HG03520 (cell line): ENCODE measurements at regions not wholly inside any gene's neighbourhood (a gene's known extent, or its start where the extent isn't known, plus 50 kb on each side); places are given as distances from the start of the nearest gene placed in this dataset.

Source experiments
- ATAC-seq: cut with Tn5 transposase; IDR thresholded peaks from one replicate; pipeline ENCODE4 v1.9.1; 2021; ENCODE audit warnings: mild to moderate bottlenecking, moderate library complexity; ENCODE audit not compliant: unreplicated experiment

DNA sequence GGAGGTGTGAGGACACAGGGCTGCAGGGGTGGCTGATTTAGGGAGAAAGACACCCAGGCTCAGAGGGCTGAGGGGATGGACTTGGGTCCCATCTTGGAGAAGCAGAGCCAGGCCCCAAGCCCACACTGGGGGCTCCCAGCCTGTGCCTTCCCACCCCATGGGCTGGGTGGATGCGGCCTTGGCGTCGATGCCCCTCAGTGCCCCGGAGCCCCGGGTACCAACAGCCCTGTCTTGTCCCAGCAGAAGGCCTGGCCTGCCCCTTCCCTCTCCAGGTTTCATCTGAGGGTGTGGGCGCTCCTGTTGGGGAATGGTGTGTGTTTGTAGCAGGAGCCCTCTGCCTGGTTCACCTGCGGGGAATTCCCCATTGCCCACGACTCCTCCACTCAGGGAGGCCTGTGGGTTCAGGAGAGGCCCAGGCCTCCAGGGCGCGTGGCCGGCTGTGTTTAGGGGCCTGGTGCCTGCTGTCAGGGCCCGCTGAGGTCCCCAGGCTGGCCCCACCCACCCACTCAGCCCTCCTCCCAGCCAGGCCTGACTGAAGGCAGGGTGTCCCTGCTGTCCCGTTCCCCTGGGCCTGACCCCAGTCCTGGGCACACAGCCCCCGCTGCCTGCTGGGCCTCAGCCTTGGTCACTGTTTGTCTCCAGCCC is 51.1 kb upstream of the BEGAIN start:
- ATAC-seq = no peak

DNA sequence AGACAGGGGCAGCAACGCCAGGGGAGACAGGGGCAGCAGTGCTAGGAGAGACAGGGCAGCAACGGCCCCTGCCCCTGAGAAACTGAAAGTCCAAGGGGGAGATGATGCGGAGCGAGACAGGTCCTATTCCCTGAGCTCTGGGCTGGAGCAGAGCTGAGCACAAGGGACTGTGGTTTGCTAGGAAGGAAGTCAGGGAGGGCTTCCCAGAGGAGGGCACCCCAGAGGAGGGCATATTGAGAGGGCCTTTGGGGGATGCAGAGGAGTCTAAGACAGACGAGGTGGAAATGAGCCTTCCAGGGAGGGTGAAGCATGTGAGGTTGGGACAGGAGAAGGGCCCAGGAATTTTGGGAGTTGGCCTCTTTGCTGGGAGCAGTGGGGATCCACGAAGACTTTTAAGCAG is 52.1 kb upstream of the BEGAIN start:
- ATAC-seq = no peak

DNA sequence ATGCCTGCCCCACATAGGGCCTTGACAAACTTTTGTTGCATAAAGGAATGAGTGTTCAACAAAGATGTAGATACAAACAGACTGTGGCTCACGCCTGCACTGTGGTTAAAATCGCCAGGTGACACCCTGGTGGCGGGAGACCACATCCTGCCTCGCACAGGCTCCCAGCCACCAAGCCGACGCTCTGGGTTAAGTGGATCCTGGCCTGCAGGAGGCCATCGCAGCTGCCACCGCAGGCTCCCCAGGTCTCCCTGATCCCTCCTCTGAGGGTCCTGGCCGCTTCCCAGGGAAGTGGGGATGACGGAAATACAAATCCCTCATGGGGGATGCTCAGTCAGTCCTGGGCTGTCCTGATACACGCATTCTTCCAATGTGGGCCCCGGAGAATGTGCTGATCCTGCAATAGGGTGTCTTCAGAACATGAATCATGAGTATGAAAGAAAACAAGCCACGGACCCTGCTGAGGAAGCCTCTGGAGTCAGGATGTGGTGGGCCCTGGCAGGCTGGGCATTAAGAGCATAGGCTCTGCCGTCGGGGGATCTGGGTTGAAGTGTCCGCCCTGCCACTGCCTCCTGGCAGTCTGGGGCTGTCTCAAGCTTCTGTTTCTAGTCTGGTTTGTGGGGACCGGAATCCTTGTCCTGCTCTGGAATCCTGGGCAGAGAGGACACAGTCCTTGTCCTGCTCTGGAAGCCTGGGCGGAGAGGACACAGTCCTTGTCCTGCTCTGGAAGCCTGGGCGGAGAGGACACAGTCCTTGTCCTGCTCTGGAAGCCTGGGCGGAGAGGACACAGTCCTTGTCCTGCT is 53.5 kb upstream of the BEGAIN start:
- ATAC-seq = peak; percentile 93

DNA sequence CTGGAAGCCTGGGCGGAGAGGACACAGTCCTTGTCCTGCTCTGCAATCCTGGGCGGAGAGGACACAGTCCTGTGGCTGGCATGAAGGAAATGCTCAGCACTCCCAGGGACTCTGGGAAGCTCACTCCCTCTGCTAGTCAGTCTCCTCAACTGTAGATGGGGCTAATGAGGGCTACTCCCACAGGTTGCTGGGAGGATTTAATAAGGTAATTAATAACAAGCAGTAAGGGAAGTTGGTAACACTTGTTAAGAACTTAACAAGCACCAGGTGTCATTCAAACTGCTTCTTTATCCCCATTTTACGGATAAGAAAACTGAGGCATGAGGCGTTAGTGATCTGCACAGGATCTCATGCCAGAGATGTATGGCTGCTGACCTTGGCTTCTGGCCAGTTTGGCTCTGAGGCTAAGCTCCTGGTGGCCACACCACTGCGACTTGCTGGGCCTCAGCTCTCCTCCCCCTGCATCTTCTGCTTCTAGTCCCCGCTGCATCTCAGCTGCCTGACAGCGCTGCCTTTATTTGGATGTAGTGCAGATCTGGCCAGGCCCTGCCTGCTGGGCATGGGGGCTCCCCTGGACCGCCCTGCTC is 54.1 kb upstream of the BEGAIN start:
- ATAC-seq = no peak

DNA sequence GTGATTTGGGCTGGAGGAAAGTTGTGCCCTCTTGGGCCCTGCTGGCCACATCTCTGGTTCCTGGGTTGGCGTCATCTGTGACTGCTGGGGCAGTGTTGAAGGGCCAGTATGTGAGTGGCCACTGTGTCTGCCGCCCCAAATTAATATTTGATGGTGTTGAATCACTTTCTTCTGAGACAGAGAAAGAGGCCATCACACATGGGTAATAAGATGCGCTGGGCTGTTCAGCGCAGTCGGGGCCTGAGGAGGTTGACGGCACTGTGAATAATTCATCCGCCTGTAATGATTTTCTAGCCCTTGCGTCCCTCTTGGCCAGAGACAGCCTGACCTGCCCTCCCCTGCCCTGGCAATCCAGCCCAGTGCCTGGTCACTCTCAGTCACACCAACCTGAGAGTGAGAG is 56.2 kb upstream of the BEGAIN start:
- no peak for ATAC-seq

DNA sequence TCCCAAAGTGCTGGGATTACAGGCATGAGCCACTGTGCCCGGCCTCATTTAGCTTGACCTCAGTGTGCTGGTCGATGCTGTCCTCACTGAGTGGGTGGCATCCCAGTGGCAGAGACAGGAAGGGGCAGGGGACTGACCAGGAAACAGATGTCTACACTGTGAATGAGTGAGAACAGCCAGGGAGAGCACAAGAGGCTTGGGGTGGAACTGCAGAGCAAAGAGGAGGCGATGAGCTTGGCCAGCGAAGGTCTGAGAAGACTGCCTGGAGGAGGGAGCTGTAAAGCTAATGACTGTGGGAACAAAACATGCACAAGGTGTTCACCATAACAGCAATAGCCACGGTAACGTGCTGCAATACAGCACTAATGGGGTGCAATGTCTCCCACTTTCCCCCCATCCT is 57.2 kb upstream of the BEGAIN start:
- no peak for ATAC-seq

DNA sequence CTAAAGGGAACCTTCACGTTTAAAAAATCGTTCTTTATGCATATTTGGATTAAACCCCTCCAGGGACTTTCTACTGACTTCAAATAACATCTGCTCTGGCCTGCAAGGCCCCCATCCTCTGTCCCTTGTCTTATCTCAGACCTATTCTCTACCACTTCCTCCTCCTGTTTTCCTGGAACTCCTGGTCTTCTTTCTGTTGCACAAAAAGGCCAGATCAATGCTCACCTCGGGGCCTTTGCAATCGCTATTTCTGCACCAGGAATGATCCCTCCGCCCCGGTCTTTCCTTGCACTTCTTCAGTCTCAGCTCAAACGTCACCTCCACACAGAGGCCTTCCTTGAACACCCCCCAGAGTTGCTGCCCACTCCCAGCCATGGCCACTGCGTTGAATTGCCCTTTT is 57.6 kb upstream of the BEGAIN start:
- ATAC-seq = no peak

DNA sequence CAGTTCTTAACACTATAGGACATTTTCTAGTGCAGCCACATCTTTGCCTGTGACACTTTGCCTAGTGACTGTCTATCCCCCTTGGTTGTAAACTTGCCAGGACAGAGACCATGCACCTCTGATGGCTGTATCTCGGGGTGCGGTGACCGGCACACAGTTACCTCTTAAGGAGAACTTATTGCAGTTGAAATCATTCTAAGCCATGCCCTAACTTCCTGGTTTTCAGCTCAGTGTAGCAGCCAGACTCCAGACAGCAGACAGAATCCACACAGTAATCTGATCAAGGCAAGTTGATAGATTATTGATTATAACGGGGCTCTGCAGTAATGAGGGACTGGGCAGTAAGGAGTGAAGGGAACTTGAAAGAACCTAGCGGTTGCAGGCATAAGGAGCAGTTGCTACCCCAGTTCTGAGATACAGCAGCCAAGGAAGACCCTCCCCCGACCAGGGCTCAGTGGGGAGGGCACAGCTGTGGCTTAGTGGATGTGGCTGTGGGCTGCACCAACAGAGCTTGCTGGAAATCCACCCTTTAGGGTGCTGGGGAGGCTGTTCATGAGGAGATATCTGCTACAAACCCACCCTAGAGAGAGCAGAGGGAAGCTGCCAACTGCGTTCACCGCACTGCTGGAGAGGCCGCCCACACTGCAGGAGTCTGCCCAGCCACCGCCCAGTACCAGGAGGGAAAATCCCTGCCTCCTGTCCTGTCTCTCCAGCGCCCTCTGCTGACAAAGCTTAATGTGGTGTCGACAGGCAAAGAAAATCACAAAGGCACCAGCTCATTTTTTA is 58.2 kb upstream of the BEGAIN start:
- peak; percentile 66 for ATAC-seq

DNA sequence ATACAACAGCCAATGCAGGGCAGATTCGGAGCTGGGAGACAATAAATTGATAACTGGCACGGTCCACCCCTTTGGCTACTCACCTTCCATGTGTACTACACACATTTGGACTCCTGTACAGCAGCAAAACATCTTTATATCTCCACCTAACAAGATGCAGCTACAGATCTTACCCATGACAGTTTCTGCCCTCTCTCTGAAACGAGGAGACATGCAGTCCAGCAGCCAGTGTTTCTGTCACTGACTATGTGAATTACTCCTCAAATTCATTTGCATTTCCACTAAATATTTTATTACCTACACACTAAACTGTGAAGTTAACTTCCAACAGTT is 58.7 kb upstream of the BEGAIN start:
- ATAC-seq = no peak

DNA sequence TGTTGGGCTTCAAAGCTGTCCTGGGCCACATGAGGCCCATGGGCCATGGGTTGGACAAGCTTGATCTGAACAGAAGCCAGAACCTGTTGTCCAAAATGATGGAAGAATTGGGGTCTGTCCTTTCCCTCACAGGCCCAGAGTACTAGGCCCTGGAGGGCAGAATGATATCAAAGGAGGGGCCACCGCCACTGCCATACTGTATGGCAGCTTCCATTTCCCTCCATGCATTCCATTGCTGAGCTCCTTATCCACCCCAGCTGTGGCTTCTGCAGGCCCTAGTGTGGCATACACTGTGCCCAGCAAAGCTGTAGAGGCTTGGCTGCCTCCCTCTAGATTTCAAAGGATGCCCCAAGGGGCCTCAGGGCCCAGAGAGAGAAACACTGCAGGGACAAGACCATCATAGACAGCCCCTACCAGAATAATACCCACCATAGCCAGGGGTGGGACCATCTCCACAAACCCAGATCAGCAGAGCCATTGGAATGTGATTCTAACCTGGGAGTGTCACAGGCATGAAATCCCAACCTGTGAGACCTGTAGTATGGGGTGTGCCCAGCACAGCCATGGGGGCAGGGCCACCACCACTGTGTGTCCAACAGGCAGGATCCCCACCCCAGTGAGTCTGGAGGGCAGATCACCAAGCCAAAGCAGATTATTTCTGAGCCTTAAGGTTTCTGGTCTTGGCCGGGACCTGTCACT is 61.4 kb upstream of the BEGAIN start:
- ATAC-seq = no peak

DNA sequence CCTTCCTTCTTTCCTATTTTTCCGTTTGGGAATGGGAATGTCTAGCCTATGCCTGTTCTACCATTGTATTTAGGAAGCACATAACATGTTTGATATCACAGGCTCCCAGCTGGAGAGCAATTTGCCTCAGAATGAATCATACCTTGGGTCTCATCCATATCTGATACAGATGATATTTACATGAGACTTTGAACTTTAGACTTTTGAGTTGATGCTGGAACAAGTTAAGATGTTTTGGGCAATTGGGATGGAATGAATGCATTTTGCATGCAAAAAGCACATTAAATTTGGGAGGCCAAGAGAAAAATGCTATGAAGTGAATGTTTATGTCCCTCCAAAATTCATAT is 61.9 kb upstream of the BEGAIN start:
- ATAC-seq = no peak

DNA sequence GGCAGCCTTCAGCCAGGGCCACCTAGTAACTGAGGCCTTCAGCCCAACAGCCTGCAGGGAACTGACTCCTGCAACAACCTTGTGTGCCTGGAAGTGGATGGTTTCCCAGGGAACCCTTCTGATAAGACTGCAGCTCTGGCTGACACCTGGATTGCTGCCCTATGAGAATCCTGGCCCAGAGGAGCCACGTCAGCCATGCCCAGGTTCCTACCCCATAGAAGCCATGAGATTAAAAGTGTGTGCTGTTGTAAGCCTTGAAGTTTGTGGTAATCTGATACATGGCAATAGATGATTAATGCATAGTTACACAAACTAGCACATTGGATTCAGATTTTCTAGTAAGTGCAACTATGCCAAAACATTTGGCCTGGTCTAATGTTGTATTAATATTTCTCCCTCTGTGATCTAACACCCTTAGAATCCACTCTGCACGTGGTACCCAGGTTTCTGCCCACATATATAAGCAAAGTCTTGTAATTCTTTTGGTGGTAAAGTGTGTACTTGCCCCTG is 64.8 kb upstream of the BEGAIN start:
- no peak for ATAC-seq

DNA sequence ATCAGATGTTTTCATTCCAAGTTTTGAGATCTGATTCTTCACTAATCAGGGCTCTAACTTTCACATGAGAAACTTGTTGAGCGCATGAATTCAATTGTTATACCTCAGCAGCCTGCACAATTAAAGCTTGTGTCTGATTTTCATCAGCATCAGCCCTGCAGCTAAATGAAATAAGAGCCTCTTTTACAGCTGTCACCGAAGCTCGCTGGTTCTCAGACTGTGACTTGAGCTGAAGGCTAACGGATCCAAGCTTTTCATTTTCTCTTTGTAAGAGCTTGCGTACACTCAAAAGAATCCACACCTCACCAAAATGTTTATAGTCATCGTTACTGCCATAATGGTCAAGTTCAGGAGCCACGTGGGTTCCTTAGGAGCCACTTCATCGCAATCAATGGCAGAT is 65.5 kb upstream of the BEGAIN start:
- ATAC-seq = no peak

DNA sequence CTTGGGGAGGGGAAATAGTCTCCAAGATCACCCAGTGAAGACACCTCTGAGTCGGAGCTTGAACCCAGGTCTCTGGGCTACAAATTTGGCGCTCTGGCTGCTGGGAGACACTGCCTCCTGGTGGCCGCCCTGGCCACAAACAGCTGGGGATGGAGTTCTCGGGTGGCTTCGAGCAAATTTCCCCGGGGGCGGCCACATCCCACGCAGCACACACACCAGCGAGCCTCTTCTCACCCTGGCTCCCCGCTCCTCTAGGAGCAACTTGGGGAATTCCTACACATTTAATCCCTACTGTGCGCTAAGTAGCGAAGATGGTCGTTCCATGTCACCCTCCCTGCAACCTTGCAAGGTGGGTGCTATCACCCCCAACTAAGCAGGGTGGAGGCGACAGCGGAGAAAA is 66.2 kb upstream of the BEGAIN start:
- ATAC-seq = no peak

DNA sequence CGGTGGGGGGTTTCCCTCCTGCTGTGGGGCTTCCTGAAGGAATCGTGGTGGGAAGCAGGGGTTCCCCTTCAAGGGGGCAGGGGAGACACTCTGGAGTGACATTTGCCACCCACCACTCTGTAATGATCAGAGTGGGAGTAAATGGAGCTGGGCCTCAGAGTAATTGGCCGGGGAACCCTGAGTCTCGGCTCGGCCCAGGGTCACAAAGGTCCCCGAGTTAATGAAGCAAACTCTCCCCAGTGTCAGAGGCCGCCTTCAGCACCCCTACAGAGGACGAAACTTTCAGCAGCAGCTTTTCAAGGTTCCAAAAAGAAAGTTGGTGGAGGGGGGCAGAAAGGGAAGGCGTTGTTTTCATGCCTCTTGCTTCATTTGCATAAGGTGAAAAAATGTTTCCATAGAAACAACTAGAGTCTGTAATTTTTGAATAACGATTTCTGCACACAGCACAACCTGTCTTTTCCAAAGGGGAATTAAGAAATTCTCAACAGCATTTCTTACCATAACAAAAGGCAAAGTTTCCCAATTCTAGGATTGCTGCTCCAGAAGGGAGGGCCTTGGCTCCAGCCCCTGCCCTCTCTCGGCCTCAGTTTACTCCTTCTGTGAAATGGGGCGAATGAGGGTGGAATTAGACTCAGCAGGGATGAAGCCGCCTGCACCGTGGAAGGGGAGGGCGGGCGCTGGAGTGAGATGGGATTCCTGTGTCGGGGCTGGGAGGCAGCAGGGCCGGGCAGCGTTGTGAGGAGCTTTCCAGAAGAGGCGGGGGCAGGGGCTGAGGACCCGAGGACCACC is 67.0 kb upstream of the BEGAIN start:
- no peak for ATAC-seq

DNA sequence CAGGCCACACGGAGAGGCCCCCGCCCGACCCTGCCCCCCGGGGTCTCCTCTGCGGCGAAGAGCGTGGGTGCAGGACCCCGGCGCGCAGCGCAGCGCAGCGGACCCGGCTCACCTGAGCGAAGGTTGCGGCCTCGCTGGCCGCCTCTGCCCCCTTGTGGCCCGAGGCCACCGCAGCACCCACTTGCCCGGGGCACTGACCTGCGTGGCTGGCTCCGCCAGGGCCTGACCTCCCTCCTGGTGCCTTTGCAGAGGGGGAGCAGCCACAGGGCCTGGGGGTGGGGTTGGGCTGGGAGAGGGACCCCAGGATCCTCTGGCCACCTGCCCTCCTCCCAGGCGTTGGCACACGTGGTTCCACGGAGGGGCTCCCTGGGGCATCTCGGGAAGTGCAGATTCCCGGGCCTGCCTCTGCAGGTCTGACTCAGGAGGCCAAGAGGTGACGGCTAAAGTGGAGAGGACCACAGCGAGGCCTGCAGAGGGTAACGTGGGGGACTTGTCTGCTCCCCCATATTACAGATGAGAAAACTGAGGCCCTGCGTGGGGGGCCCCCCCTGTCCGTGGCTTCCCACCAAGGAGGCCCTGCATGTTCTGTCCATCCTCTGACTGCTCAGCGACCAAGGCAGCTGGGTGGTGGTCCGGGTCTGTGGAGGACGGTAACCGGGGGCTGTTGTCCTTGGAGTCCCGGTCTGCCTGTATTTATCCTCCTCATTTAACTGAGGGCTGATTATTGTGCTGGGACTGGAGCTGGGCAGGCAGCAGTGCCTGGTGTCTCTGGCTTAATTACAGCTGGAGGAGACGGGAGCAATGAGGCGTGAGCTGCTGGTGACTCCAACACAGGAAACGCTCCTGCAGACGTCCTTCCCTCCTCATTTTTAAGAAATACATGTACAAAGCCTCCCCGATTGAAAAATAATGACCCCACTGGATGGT is 67.9 kb upstream of the BEGAIN start:
- ATAC-seq = no peak

DNA sequence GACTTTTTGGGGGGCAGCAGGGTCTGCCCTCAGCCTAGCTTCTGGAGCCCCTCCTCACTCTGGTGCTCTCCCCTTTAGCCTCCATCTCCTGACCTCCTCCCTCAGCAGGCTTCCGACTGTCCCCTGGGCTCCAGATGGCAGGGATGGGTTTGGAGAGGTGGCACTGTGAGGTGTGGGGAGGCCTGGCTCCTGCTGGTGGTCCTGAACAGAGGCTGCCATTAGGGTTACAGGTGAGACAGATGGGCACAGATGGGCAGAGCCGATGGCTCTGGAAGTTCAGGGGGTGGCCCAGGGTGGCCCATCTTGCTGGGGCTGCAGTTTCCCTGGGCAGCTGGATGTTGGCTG is 68.5 kb upstream of the BEGAIN start:
- ATAC-seq = no peak

DNA sequence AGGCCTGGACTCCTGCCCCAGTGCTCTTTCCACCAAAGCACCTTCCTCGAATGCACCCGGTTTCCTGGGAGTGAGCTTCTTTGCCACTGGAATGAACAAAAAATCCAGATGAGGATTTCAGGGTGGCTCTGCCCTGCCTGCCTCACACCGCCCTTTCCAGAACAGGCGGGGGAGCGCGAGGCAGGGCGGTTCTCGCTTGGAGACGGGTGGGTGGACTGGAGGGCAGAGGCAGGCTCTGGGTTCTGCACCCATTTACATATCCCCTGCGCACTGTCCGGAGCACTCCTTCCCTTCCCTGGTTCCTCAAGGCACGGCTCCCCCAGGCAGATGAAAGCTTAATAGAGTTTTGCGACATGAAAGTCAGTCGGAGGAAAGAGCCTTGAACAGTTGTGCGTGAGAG is 69.7 kb upstream of the DLK1 start:
- no peak for ATAC-seq

DNA sequence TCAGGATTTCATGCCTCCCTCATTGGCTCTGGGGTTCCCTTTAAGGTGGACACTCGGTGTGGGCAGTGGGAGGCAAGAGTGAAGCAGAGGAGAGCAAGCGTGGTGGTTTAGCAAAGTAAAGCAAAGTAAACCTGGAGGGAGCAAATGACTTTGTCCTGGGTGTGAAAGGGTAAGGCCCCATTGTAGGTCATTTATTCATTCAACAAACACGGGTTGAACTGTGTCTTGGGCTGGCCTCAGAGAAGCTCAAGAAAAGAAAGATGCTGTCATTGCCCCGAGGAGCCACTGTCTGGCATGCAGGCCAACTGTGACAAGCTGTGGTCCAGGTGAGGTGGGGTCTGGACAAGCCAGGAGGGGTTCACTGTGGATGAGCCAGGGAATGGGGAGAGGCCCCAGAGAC is 68.9 kb upstream of the DLK1 start:
- no peak for ATAC-seq
